T-cell (primary cell): ENCODE measurements at regions not wholly inside any gene's neighbourhood (a gene's known extent, or its start where the extent isn't known, plus 50 kb on each side); places are given as distances from the start of the nearest gene placed in this dataset.

Source experiments
- ATAC-seq, 4 experiments: fragments of 200-7000 bp in 3 of 4; fragments of 150-1000 bp in 1 of 4; cut with Tn5 transposase; replicated peaks in 1 of 4; 1 replicate in 3 of 4; 2 replicates in 1 of 4; pipeline ENCODE4 v1.10.0; 2021; ENCODE audit warnings: moderate library complexity in 3 of 4, mild to moderate bottlenecking in 2 of 4, moderate number of reproducible peaks in 1 of 4
- CTCF ChIA-PET, 2 donors: fragments of 300-600 bp; sonication (Branson Sonifier 250); formaldehyde crosslinking; loops; one replicate each; lab custom pipeline; 2022; ENCODE audit warnings: antibody characterized with exemption in 2 of 2; lab: Charles Lee
- POLR2A ChIA-PET, 2 donors: fragments of 300-600 bp; sonication (Branson Sonifier 250); formaldehyde crosslinking; loops; one replicate each; lab custom pipeline; 2022; ENCODE audit warnings: antibody characterized with exemption in 2 of 2; lab: Charles Lee
- DNase-seq, 35 experiments: peaks; one replicate each; pipeline versions ENCODE4 v3.0.0 to v3.0.0-alpha.2; 2013 to 2023
- H3K27ac ChIP-seq: one replicate; pipeline ENCODE4 v1.5.1; 2013; ENCODE audit warnings: low read length
- H3K27me3 ChIP-seq, 2 experiments: replicated peaks in 1 of 2; 1 replicate in 1 of 2; 2 replicates in 1 of 2; pipeline versions ENCODE4 v1.6.1 to v1.7.0; 2013; ENCODE audit warnings: low read length in 1 of 2, mixed read lengths in 1 of 2; ENCODE audit not compliant: control insufficient read depth in 2 of 2, insufficient read depth in 2 of 2; ENCODE audit errors: extremely low read depth in 1 of 2
- H3K36me3 ChIP-seq, 2 donors: 1 replicate in 1 of 2; 2 replicates in 1 of 2; pipeline versions ENCODE4 v1.6.1 to v1.7.0; 2013; ENCODE audit warnings: low read length in 1 of 2; ENCODE audit not compliant: control insufficient read depth in 2 of 2, insufficient read depth in 1 of 2; ENCODE audit errors: extremely low read depth in 1 of 2
- H3K4me1 ChIP-seq, 2 experiments: 1 replicate in 1 of 2; 2 replicates in 1 of 2; pipeline versions ENCODE4 v1.6.1 to v1.7.0; 2013; ENCODE audit warnings: low read length in 2 of 2, mixed read lengths in 1 of 2; ENCODE audit not compliant: insufficient read depth in 2 of 2, control insufficient read depth in 1 of 2; ENCODE audit errors: extremely low read depth in 1 of 2
- H3K4me3 ChIP-seq, 2 donors: 1 replicate in 1 of 2; 2 replicates in 1 of 2; pipeline versions ENCODE4 v1.5.1 to v1.7.0; 2013; ENCODE audit warnings: mild to moderate bottlenecking in 2 of 2, low read length in 1 of 2, moderate library complexity in 1 of 2; ENCODE audit not compliant: control insufficient read depth in 1 of 2; ENCODE audit errors: extremely low read depth in 1 of 2
- H3K9me3 ChIP-seq: 2 replicates; pipeline ENCODE4 v1.7.0; 2013
- H3K27ac Mint-ChIP-seq, 2 donors: one replicate each; pipeline ENCODE4 v1.8.0; 2020 to 2021; ENCODE audit warnings: mild to moderate bottlenecking in 2 of 2, mixed read lengths in 2 of 2
- H3K27me3 Mint-ChIP-seq, 2 donors: one replicate each; pipeline ENCODE4 v1.8.0; 2021 to 2022; ENCODE audit warnings: mixed read lengths in 2 of 2
- H3K36me3 Mint-ChIP-seq: one replicate; pipeline ENCODE4 v1.8.0; 2021; ENCODE audit warnings: mixed read lengths
- H3K4me1 Mint-ChIP-seq, 3 donors: one replicate each; pipeline ENCODE4 v1.8.0; 2020 to 2022; ENCODE audit warnings: mixed read lengths in 3 of 3, mild to moderate bottlenecking in 1 of 3
- H3K4me3 Mint-ChIP-seq, 3 donors: one replicate each; pipeline ENCODE4 v1.8.0; 2020 to 2022; ENCODE audit warnings: mild to moderate bottlenecking in 3 of 3, mixed read lengths in 3 of 3, moderate library complexity in 3 of 3
- H3K9me3 Mint-ChIP-seq, 3 donors: one replicate each; pipeline ENCODE4 v1.8.0; 2020 to 2022; ENCODE audit warnings: mixed read lengths in 3 of 3
- WGBS: methylation state at CpG from one replicate; pipeline ENCODE4 v1.1.5; 2013; ENCODE audit warnings: missing lambda C conversion rate; ENCODE audit not compliant: insufficient coverage; 5-methylcytosine and 5-hydroxymethylcytosine counted together

- Histone ChIP-seq H3K36me3 (no peaks in the 10 kb centered on the region), H3K4me1 (peaks cover 0 to 5% of the 10 kb centered on the region in 2 experiments), H3K4me3 (no peak overlapping the region), H3K27me3 (peaks cover 10 to 12% of the 10 kb centered on the region in 2 experiments), H3K9me3 (no peaks in the 10 kb centered on the region), H3K27ac (no peak overlapping the region)
- Mint-ChIP-seq H3K4me1 (no peaks in the 10 kb centered on the region), H3K27ac (no peak overlapping the region), H3K4me3 (no peak overlapping the region), H3K36me3 (no peaks in the 10 kb centered on the region), H3K9me3 (no peaks in the 10 kb centered on the region), H3K27me3 (peaks cover 43 to 45% of the 10 kb centered on the region in 2 donors)
- ChIA-PET CTCF (no interaction called here), POLR2A (no interaction called here)
- DNase-seq = no peak
- WGBS = 52% methylated on average over 2 of the region's 4 CpGs
- no peak for ATAC-seq
Observed at GRCh38 chr4:41859087-41859486, 76.1 kb upstream of the TMEM33 start.

GRCh38 chr4:41857226-41857641, 78.0 kb upstream of the TMEM33 start:
- 100% methylated on average over 1 of the region's 4 CpGs for WGBS

GRCh38 chr4:41856797-41857196, 78.4 kb upstream of the TMEM33 start:
- H3K4me1 Mint-ChIP-seq = no peaks in the 10 kb centered on the region
- Histone ChIP-seq H3K4me1 (no peaks in the 10 kb centered on the region), H3K36me3 (no peaks in the 10 kb centered on the region), H3K27me3 (peaks cover 2 to 9% of the 10 kb centered on the region in 2 experiments), H3K9me3 (no peaks in the 10 kb centered on the region), H3K27ac (no peak overlapping the region), H3K4me3 (no peak overlapping the region)
- H3K27ac Mint-ChIP-seq = no peak overlapping the region
- H3K36me3 Mint-ChIP-seq = no peaks in the 10 kb centered on the region
- no peak overlapping the region for H3K4me3 Mint-ChIP-seq
- peaks cover 38 to 41% of the 10 kb centered on the region in 2 donors for H3K27me3 Mint-ChIP-seq
- ChIA-PET CTCF (no interaction called here), POLR2A (no interaction called here)
- DNase-seq (no peak), ATAC-seq (no peak)
- WGBS = no CpG with 5 or more reads among the region's 2 CpGs
- no peaks in the 10 kb centered on the region for H3K9me3 Mint-ChIP-seq

More at GRCh38 chr4:41857226-41857641, 78.0 kb upstream of the TMEM33 start:
- H3K4me1 ChIP-seq = no peaks in the 10 kb centered on the region
- H3K27me3 ChIP-seq = peaks cover 2 to 10% of the 10 kb centered on the region in 2 experiments
- DNase-seq = no peak
- no peaks in the 10 kb centered on the region for H3K9me3 ChIP-seq
- CTCF ChIA-PET = no interaction called here
- H3K4me3 ChIP-seq = no peak overlapping the region
- ATAC-seq = no peak
- POLR2A ChIA-PET = no interaction called here
- Mint-ChIP-seq H3K4me1 (no peaks in the 10 kb centered on the region), H3K36me3 (no peaks in the 10 kb centered on the region), H3K9me3 (no peaks in the 10 kb centered on the region), H3K27ac (no peak overlapping the region), H3K27me3 (peaks cover 39 to 42% of the 10 kb centered on the region in 2 donors), H3K4me3 (no peak overlapping the region)
- no peak overlapping the region for H3K27ac ChIP-seq
- no peaks in the 10 kb centered on the region for H3K36me3 ChIP-seq

GRCh38 chr4:41853973-41854372, 81.3 kb upstream of the TMEM33 start:
- ChIA-PET POLR2A (no interaction called here), CTCF (no interaction called here)
- Histone ChIP-seq H3K36me3 (no peaks in the 10 kb centered on the region), H3K27ac (no peak overlapping the region), H3K4me1 (no peaks in the 10 kb centered on the region), H3K27me3 (peaks cover 2 to 9% of the 10 kb centered on the region in 2 experiments), H3K4me3 (no peak overlapping the region), H3K9me3 (no peaks in the 10 kb centered on the region)
- no CpG with 5 or more reads among the region's 2 CpGs for WGBS
- Mint-ChIP-seq H3K4me3 (no peak overlapping the region), H3K27me3 (peaks cover 30 to 41% of the 10 kb centered on the region in 2 donors), H3K36me3 (no peaks in the 10 kb centered on the region), H3K9me3 (no peaks in the 10 kb centered on the region), H3K4me1 (no peaks in the 10 kb centered on the region), H3K27ac (no peak overlapping the region)
- DNase-seq (no peak), ATAC-seq (no peak)

- no peaks in the 10 kb centered on the region for H3K36me3 ChIP-seq
- Mint-ChIP-seq H3K4me3 (no peak overlapping the region), H3K36me3 (no peaks in the 10 kb centered on the region), H3K9me3 (no peaks in the 10 kb centered on the region), H3K27me3 (peaks cover 19 to 24% of the 10 kb centered on the region in 2 donors), H3K27ac (no peak overlapping the region), H3K4me1 (no peaks in the 10 kb centered on the region)
- no peaks in the 10 kb centered on the region for H3K4me1 ChIP-seq
- DNase-seq (no peak), ATAC-seq (no peak)
- ChIA-PET POLR2A (no interaction called here), CTCF (no interaction called here)
- no peak overlapping the region for H3K27ac ChIP-seq
- peaks cover 5 to 8% of the 10 kb centered on the region in 2 experiments for H3K27me3 ChIP-seq
- H3K9me3 ChIP-seq = no peaks in the 10 kb centered on the region
- WGBS = 50% methylated on average over 1 of the region's 2 CpGs
- H3K4me3 ChIP-seq = no peak overlapping the region
Observed at GRCh38 chr4:41852229-41852628, 83.0 kb upstream of the TMEM33 start.

GRCh38 chr4:41851621-41852020, 83.6 kb upstream of the TMEM33 start:
- DNase-seq (no peak), ATAC-seq (no peak)
- Histone ChIP-seq H3K4me3 (no peak overlapping the region), H3K4me1 (no peaks in the 10 kb centered on the region), H3K27ac (no peak overlapping the region), H3K36me3 (no peaks in the 10 kb centered on the region), H3K9me3 (no peaks in the 10 kb centered on the region), H3K27me3 (peaks cover 4 to 5% of the 10 kb centered on the region in 2 experiments)
- Mint-ChIP-seq H3K27me3 (peaks cover 13 to 24% of the 10 kb centered on the region in 2 donors), H3K27ac (no peak overlapping the region), H3K4me3 (no peak overlapping the region), H3K4me1 (no peaks in the 10 kb centered on the region), H3K9me3 (no peaks in the 10 kb centered on the region), H3K36me3 (no peaks in the 10 kb centered on the region)
- ChIA-PET POLR2A (no interaction called here), CTCF (no interaction called here)
- no CpG with 5 or more reads among the region's 2 CpGs for WGBS

- Histone ChIP-seq H3K4me1 (no peaks in the 10 kb centered on the region), H3K27me3 (peaks cover 4 to 5% of the 10 kb centered on the region in 2 experiments), H3K4me3 (no peak overlapping the region), H3K9me3 (no peaks in the 10 kb centered on the region), H3K27ac (no peak overlapping the region), H3K36me3 (no peaks in the 10 kb centered on the region)
- ChIA-PET CTCF (no interaction called here), POLR2A (no interaction called here)
- Mint-ChIP-seq H3K4me3 (no peak overlapping the region), H3K9me3 (peaks cover 0 to 3% (median 0%) of the 10 kb centered on the region in 3 donors), H3K27me3 (peaks cover 6 to 11% of the 10 kb centered on the region in 2 donors), H3K4me1 (peaks cover 0 to 1% (median 0%) of the 10 kb centered on the region in 3 donors), H3K36me3 (no peaks in the 10 kb centered on the region), H3K27ac (no peak overlapping the region)
- no peak for ATAC-seq
- no peak for DNase-seq
Observed at GRCh38 chr4:41844327-41844726, 90.9 kb upstream of the TMEM33 start.
